GM13977 (cell line): ENCODE measurements at regions not wholly inside any gene's neighbourhood (a gene's known extent, or its start where the extent isn't known, plus 50 kb on each side); places are given as distances from the start of the nearest gene placed in this dataset.
"Not testable (repeated sequence)": the region's sequence is repeated elsewhere in the genome, so short reads cannot be mapped to it uniquely, and the experiment has no call there.

Experiments
- DNase-seq: peaks from one replicate; pipeline ENCODE4 v3.0.0; 2012; ENCODE audit warnings: low spot score
- in situ Hi-C: fragments of 300-500 bp; cut with MboI; formaldehyde crosslinking; loops from one replicate; pipeline ENCODE4 v1.12.0; 2022; ENCODE audit warnings: low sequenced_read_pairs, low pct_unique_long_range_greater_than_20kb, mixed read lengths, inconsistent platforms; ENCODE audit not compliant: unreplicated experiment
- TF ChIP-seq, protein P1 (sequence below): IDR thresholded peaks from 2 replicates; pipeline ENCODE4 v1.5.1; 2012; ENCODE audit warnings: mild to moderate bottlenecking, control low read depth; ENCODE audit not compliant: insufficient read depth; ENCODE audit errors: extremely low read depth, missing control alignments

DNA sequence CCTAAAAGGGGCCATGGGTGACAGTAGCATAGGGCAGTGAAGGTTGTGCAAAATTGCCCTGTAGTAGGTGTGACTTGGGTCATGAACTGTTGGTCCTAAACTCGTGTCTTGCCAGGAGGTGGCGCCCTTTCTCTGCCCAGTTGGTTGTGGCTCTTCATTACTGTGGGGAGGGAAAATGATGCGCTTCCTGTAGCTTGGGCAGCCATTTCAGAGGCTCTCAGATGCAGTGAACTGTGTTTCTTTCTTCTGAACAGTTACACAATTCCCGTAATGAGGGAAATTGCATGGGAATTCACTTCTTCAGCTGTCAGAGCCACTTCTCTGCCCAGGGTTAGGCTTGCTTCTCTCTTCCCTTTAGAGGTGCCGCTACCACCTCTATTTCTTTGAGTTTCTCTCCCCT is 148.1 kb upstream of the NRXN3 start:
- TF ChIP-seq, protein P1, sequence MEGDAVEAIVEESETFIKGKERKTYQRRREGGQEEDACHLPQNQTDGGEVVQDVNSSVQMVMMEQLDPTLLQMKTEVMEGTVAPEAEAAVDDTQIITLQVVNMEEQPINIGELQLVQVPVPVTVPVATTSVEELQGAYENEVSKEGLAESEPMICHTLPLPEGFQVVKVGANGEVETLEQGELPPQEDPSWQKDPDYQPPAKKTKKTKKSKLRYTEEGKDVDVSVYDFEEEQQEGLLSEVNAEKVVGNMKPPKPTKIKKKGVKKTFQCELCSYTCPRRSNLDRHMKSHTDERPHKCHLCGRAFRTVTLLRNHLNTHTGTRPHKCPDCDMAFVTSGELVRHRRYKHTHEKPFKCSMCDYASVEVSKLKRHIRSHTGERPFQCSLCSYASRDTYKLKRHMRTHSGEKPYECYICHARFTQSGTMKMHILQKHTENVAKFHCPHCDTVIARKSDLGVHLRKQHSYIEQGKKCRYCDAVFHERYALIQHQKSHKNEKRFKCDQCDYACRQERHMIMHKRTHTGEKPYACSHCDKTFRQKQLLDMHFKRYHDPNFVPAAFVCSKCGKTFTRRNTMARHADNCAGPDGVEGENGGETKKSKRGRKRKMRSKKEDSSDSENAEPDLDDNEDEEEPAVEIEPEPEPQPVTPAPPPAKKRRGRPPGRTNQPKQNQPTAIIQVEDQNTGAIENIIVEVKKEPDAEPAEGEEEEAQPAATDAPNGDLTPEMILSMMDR, result peak; percentile 57
- peak; percentile 62 for DNase-seq
- in situ Hi-C loops, result no loop called here

DNA sequence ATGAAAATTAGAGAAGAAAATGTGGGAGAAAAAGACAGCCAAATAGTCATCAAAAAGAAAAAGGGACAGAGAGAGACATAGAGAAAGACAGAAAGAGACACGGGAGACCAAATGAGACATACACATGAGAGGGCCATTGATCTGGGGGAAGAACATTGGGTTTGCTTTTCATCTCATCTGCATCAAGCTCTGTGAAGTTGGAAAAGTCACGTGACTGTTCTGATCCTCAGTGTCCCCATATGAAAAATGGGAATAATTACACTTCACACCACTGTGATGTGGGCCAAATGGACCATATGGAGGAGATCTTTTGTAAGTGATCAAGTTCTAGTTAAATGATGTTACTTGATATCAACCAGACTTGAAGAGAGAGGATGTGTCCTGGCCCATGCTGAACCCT is 147.1 kb upstream of the NRXN3 start:
- TF ChIP-seq, protein P1, result no peak
- no peak for DNase-seq
- in situ Hi-C loops, result no loop called here

DNA sequence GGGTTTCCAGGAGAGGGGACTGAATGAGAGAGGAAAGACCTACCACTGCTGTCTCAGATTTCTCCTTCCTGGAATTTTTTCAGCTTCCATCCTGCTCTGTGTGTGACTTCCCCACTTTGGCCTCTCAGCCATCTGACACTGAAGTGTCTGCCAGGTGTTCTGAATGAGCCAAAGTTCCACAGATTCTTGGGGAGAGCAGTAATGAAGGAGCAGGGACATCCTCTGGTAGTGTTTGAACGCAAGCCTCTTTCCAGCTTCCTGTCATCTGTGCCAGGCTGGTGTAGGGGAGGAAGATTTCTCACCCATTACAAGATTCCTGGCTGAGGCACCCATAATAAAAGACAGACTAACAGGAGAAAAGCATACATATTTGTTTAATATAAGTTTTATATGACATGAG is 141.7 kb upstream of the NRXN3 start:
- TF ChIP-seq, protein P1, result no peak
- in situ Hi-C loops, result no loop called here
- DNase-seq, result no peak

DNA sequence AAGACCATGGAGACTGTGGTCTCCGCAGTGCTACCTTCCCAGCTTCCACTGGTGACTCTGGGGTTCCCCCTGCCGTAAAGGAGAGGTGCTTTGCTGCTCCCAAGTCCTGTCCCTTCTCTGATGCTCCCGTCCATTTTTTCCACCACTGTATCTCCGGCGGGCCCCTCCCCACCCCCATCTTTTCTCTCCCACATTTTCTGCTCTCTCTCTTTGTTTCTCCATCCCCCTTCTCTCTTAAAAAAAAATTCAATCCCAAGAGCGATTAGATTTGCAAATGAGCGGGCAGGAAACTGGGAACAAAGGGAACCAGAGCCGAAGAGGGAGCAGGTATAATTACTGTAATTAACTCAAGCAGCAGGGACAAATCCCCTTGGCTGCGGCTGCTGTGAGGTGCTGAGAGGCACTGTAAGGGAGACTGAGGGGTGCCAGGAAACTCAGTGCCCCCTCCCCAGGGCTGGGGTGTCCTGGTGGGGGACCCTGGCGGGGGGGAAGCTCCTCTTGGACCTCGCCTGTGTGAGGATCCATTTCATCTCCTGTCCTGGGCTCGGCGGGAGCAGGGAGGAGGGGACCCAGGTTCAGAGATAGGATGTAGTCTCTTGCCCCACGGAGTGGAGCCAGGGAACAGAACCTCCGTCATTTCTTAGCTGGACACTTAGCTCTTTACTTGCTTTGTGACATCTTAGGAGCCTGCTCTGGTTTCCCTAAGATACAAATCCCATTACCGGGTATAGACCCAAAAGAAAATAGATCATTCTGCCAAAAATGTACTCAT is 140.4 kb upstream of the NRXN3 start:
- in situ Hi-C loops, result no loop called here
- DNase-seq, result no peak
- TF ChIP-seq, protein P1, result no peak

DNA sequence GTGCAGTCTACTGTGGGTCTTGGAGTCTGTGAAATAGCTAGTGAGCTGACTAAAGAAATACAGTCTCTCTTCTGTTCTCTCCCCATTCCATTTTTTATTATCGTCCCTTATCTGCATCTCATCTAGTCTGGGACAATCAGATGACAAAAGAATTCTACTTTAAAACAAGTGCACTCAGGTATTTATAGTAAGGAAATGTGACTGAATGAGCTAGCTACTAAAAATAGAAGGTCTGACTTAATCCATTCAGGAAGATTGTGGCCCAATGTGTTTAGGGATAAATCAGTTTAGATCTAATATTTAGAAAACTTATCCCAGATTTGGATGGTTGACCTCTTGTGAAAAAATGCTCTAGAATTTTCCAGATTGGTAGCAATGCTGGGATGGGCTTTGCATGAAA is 126.8 kb upstream of the NRXN3 start:
- no peak for DNase-seq
- in situ Hi-C loops, result no loop called here
- TF ChIP-seq, protein P1, result no peak

DNA sequence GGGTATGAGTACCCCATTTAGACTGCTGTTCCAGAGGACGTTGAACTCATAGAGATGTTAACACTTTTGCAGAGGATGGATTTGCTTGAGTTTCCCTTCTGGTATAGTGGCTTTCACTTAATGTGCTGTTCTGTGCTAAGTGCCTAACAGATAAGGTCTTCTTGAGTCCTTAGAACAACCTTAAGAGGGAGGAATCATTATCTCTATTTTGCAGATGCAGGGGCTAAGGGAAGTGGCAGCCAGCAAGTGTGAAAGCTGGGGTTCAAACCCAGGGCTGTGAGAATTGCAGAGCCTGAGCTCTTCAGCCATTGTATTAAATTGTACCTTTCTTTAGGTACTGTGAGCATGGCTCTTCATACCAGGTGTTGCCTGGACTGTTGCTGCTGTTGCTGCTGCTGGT is 122.1 kb upstream of the NRXN3 start:
- DNase-seq, result no peak
- in situ Hi-C loops, result no loop called here
- TF ChIP-seq, protein P1, result no peak

DNA sequence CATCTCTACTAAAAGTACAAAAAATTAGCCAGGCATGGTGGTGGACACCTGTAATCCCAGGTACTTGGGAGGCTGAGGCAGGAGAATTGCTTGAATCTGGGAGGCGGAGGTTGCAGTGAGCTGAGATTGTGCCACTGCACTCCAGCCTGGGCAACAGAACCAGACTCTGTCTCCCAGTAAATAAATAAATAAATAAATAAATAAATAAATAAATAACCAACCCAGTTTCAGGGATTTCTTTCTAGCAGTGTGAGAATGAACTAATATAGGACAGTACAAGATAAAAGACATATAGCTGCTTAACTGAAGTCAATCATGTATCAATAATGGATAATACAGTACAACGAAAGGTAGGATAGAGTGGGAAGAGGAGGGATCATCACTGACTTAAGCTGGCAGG is 113.3 kb upstream of the NRXN3 start:
- DNase-seq, in situ Hi-C loops: not testable (repeated sequence)
